Activated T-helper 17 cell treated with anti-CD3 and anti-CD28 coated beads, Interleukin-2, amount 50 U/mL, for 72 hours (primary cell): ENCODE measurements at regions not wholly inside any gene's neighbourhood (a gene's known extent, or its start where the extent isn't known, plus 50 kb on each side); places are given as distances from the start of the nearest gene placed in this dataset.
"Not testable (repeated sequence)": the region's sequence is repeated elsewhere in the genome, so short reads cannot be mapped to it uniquely, and the experiment has no call there.

Experiments used
- ATAC-seq: fragments of 150-1000 bp; cut with Tn5 transposase; replicated peaks from 2 replicates; pipeline ENCODE4 v1.10.0; 2021; ENCODE audit warnings: mild to moderate bottlenecking, moderate library complexity
- H3K27ac Mint-ChIP-seq: one replicate; pipeline ENCODE4 v1.8.0; 2022; ENCODE audit warnings: mixed read lengths
- H3K27me3 Mint-ChIP-seq: one replicate; pipeline ENCODE4 v1.8.0; 2022; ENCODE audit warnings: mixed read lengths
- H3K36me3 Mint-ChIP-seq: one replicate; pipeline ENCODE4 v1.8.0; 2022; ENCODE audit warnings: low read depth, mild to moderate bottlenecking, mixed read lengths
- H3K4me1 Mint-ChIP-seq: one replicate; pipeline ENCODE4 v1.8.0; 2022; ENCODE audit warnings: mixed read lengths
- H3K4me3 Mint-ChIP-seq: one replicate; pipeline ENCODE4 v1.8.0; 2022; ENCODE audit warnings: mild to moderate bottlenecking, mixed read lengths
- H3K9me3 Mint-ChIP-seq: one replicate; pipeline ENCODE4 v1.8.0; 2022; ENCODE audit warnings: mixed read lengths

DNA sequence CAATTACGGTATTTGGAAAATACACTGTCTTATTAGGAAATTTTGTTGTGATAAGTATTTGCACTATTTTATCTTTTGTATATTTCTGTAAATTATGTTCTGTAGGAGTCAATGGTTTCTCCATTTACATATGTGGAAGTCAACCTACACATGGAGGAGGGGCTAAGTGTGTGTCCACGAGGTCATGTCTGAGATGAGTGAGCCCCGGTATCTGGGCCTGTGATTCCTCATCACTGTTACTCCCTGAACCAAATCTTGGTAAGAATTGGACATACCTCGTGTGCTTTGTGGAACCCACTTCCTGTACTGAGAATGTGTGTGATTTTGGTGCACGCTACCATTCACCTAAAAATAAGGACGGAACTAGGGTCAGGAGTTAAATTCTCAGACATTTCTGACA, 1105.5 kb downstream of the TMEM121 start:
- ATAC-seq = peak; percentile 31
- Mint-ChIP-seq H3K27me3 (peaks cover 16% of the 10 kb centered on the region), H3K36me3 (no peaks in the 10 kb centered on the region)

GRCh38 chr14:106633721-106634120, 1107.3 kb downstream of the TMEM121 start:
- Mint-ChIP-seq H3K27me3 (peaks cover 16% of the 10 kb centered on the region), H3K4me1 (no peaks in the 10 kb centered on the region), H3K9me3 (no peaks in the 10 kb centered on the region), H3K4me3 (no peak overlapping the region), H3K36me3 (no peaks in the 10 kb centered on the region), H3K27ac (no peak overlapping the region)
- no peak for ATAC-seq

More for the DNA sequence above, 1105.5 kb downstream of the TMEM121 start:
- Mint-ChIP-seq H3K4me1 (no peaks in the 10 kb centered on the region), H3K9me3 (no peaks in the 10 kb centered on the region), H3K27ac (no peak overlapping the region), H3K4me3 (no peak overlapping the region)

DNA sequence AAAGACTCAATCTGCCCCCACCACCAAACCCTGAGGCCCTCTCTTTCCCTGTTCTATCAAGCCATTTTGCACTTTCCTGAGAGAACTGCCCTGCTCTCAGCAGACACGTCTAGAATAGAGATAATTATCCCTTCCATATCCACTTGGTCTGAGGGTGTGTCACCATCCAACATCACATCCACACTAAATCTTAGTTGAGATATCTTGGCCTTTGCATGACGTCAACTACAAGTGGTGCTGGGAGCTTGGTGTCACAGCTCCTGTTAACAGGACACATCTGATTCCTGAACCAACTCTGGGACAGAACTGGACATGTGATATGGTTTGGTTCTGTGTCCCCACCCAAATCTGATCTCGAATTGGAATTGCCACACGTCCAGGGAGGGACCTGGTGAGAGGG, 1109.2 kb downstream of the TMEM121 start:
- H3K36me3 Mint-ChIP-seq = no peaks in the 10 kb centered on the region
- no peak overlapping the region for H3K27ac Mint-ChIP-seq
- no peak for ATAC-seq
- H3K27me3 Mint-ChIP-seq = peaks cover 13% of the 10 kb centered on the region
- no peaks in the 10 kb centered on the region for H3K9me3 Mint-ChIP-seq
- H3K4me3 Mint-ChIP-seq = no peak overlapping the region
- H3K4me1 Mint-ChIP-seq = no peaks in the 10 kb centered on the region

DNA sequence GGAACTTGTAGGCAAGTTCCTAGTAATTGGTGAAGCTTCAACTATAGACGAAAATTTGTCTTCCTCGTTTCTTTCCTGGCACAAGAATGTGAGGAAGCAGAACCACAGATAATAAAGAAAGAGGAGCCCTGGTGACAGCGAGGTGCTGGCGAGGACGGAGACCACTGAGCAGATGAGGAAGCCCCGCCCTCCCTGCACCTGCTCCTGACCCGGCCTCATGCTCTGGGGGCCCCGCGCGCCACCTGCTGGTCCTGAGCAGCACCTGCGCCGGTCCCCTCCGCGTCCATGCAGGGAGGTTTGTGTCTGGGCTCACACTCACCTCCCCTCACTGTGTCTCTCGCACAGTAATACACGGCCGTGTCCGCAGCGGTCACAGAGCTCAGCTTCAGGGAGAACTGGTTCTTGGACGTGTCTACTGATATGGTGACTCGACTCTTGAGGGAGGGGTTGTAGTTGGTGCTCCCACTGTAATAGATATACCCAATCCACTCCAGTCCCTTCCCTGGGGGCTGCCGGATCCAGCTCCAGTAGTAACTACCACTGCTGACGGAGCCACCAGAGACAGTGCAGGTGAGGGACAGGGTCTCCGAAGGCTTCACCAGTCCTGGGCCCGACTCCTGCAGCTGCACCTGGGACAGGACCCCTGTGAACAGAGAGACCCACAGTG, 1112.5 kb downstream of the TMEM121 start:
- not testable (repeated sequence) for H3K4me1 Mint-ChIP-seq, H3K27ac Mint-ChIP-seq, ATAC-seq, H3K4me3 Mint-ChIP-seq, H3K9me3 Mint-ChIP-seq, H3K36me3 Mint-ChIP-seq
- peaks cover 11% of the 10 kb centered on the region for H3K27me3 Mint-ChIP-seq

- Mint-ChIP-seq H3K4me3 (no peak overlapping the region), H3K4me1 (no peaks in the 10 kb centered on the region), H3K9me3 (no peaks in the 10 kb centered on the region), H3K27me3 (peaks cover 14% of the 10 kb centered on the region), H3K27ac (no peak overlapping the region), H3K36me3 (no peaks in the 10 kb centered on the region)
- no peak for ATAC-seq
Observed at GRCh38 chr14:106642090-106642489, 1115.7 kb downstream of the TMEM121 start.

- H3K9me3 Mint-ChIP-seq, H3K36me3 Mint-ChIP-seq, ATAC-seq, H3K4me3 Mint-ChIP-seq, H3K27ac Mint-ChIP-seq, H3K4me1 Mint-ChIP-seq: not testable (repeated sequence)
- peaks cover 14% of the 10 kb centered on the region for H3K27me3 Mint-ChIP-seq
Observed at GRCh38 chr14:106642971-106643370, 1116.6 kb downstream of the TMEM121 start.

- not testable (repeated sequence) for H3K36me3 Mint-ChIP-seq, H3K4me3 Mint-ChIP-seq, H3K27ac Mint-ChIP-seq, H3K9me3 Mint-ChIP-seq, H3K4me1 Mint-ChIP-seq
- H3K27me3 Mint-ChIP-seq = peaks cover 15% of the 10 kb centered on the region
- peak; percentile 43 for ATAC-seq
Observed at GRCh38 chr14:106648874-106649273, 1122.5 kb downstream of the TMEM121 start.

DNA sequence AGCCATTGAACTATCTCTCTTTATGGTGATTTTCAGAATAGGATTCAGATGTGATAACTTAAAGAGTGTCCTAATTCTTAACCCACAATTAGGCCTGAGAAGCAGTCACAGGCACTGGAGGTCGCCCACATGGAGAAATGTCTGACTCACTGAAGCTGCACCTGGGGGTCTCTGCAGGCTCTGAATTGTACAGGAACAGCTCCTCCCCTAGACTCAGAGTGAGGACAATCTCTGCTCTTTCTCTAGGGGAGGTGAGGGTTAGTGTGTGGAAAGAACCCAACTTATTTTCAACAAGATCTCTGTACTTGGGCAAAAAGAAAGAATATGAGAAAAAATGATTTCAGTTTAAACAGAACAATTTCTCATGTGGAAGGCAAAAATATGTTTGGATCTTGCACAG, 1124.6 kb downstream of the TMEM121 start:
- Mint-ChIP-seq H3K9me3 (peaks cover 3% of the 10 kb centered on the region), H3K27ac (no peak overlapping the region), H3K4me1 (no peaks in the 10 kb centered on the region), H3K4me3 (no peak overlapping the region), H3K36me3 (no peaks in the 10 kb centered on the region), H3K27me3 (peaks cover 12% of the 10 kb centered on the region)
- no peak for ATAC-seq

GRCh38 chr14:106652494-106652893, 1126.1 kb downstream of the TMEM121 start:
- Mint-ChIP-seq H3K4me3 (no peak overlapping the region), H3K27me3 (peaks cover 12% of the 10 kb centered on the region), H3K4me1 (peaks cover 2% of the 10 kb centered on the region), H3K36me3 (no peaks in the 10 kb centered on the region), H3K27ac (no peak overlapping the region), H3K9me3 (peaks cover 3% of the 10 kb centered on the region)
- no peak for ATAC-seq

DNA sequence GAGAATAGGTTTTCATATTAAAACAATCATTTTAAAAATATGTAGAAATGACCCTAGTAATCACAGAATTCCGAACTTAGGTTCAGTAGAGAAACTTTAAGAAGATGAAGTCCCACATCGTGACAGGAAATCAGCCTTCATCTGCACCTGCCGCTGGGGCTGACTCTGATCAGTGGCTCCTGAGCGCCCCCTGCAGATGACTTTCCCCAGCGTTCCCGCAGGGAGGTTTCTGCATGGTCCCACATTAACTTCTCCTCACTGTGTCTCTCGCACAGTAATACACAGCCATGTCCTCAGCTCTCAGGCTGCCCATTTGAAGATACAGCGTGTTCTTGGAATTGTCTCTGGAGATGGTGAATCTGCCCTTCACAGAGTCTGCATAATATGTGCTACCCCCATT, 1131.1 kb downstream of the TMEM121 start:
- H3K36me3 Mint-ChIP-seq = no peaks in the 10 kb centered on the region
- no peak overlapping the region for H3K27ac Mint-ChIP-seq
- H3K27me3 Mint-ChIP-seq = peaks cover 2% of the 10 kb centered on the region
- peak; percentile 73 for ATAC-seq
- H3K9me3 Mint-ChIP-seq = no peaks in the 10 kb centered on the region
- H3K4me3 Mint-ChIP-seq = no peak overlapping the region
- H3K4me1 Mint-ChIP-seq = peaks cover 15% of the 10 kb centered on the region

- not testable (repeated sequence) for ATAC-seq, H3K27ac Mint-ChIP-seq, H3K4me3 Mint-ChIP-seq, H3K27me3 Mint-ChIP-seq, H3K9me3 Mint-ChIP-seq, H3K36me3 Mint-ChIP-seq
- H3K4me1 Mint-ChIP-seq = peaks cover 20% of the 10 kb centered on the region
Observed at GRCh38 chr14:106658066-106658860, 1131.9 kb downstream of the TMEM121 start.

- H3K27ac Mint-ChIP-seq, H3K4me3 Mint-ChIP-seq, H3K9me3 Mint-ChIP-seq, H3K36me3 Mint-ChIP-seq, H3K27me3 Mint-ChIP-seq: not testable (repeated sequence)
- ATAC-seq = peak; percentile 67
- H3K4me1 Mint-ChIP-seq = peaks cover 20% of the 10 kb centered on the region
Observed at GRCh38 chr14:106661561-106661960, 1135.2 kb downstream of the TMEM121 start.

GRCh38 chr14:106662936-106663550, 1136.7 kb downstream of the TMEM121 start:
- peak; percentile 71 for ATAC-seq
- Mint-ChIP-seq H3K27ac (no peak overlapping the region), H3K4me1 (peaks cover 13% of the 10 kb centered on the region)

DNA sequence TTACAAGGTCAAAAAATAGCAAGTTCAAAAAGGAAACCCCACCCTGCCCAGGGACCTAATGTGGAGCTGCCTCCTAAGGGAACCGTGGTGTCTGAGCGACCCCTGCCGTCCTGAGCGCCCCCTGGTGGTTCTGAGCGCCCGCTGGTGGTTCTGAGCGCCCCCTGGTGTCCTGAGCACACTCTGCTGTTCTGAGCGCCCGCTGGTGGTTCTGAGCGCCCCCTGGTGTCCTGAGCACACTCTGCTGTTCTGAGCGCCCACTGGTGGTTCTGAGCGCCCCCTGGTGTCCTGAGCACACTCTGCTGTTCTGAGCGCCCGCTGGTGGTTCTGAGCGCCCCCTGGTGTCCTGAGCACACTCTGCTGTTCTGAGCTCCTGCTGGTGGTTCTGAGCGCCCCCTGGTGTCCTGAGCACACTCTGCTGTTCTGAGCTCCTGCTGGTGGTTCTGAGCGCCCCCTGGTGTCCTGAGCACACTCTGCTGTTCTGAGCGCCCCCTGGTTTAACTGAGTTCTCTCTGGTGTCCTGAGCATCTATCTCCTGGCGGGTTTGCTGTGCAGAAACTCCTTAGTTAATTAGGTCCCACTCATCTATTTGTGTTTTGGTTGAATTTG, 1137.5 kb downstream of the TMEM121 start:
- not testable (repeated sequence) for H3K27me3 Mint-ChIP-seq, H3K4me3 Mint-ChIP-seq, H3K9me3 Mint-ChIP-seq, H3K27ac Mint-ChIP-seq, H3K36me3 Mint-ChIP-seq
- peaks cover 12% of the 10 kb centered on the region for H3K4me1 Mint-ChIP-seq
- ATAC-seq = peak; percentile 64

More at GRCh38 chr14:106662936-106663550, 1136.7 kb downstream of the TMEM121 start:
- H3K36me3 Mint-ChIP-seq = no peaks in the 10 kb centered on the region
- no peaks in the 10 kb centered on the region for H3K27me3 Mint-ChIP-seq
- H3K9me3 Mint-ChIP-seq = no peaks in the 10 kb centered on the region
- peak overlapping the region; percentile 3 for H3K4me3 Mint-ChIP-seq
